GM18858 (cell line): ENCODE measurements at regions not wholly inside any gene's neighbourhood (a gene's known extent, or its start where the extent isn't known, plus 50 kb on each side); places are given as distances from the start of the nearest gene placed in this dataset.
"Not testable (repeated sequence)": the region's sequence is repeated elsewhere in the genome, so short reads cannot be mapped to it uniquely, and the experiment has no call there.

Experiments
- ATAC-seq: cut with Tn5 transposase; IDR thresholded peaks from one replicate; pipeline ENCODE4 v1.9.1; 2021; ENCODE audit not compliant: unreplicated experiment

DNA sequence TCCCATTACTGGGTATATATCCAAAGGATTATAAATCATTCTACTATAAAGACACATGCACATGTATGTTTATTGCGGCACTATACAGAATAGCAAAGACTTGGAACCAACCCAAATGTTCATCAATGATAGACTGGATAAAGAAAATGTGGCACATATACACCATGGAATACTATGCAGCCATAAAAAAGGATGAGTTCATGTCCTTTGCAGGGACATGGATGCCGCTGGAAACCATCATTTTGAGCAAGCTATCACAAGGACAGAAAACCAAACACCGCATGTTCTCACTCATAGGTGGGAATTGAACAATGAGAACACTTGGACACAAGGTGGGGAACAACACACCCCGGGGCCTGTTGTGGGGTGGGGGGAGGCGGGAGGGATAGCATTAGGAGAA lies 57.0 kb upstream of the NEUROD1 start:
- not testable (repeated sequence) for ATAC-seq

DNA sequence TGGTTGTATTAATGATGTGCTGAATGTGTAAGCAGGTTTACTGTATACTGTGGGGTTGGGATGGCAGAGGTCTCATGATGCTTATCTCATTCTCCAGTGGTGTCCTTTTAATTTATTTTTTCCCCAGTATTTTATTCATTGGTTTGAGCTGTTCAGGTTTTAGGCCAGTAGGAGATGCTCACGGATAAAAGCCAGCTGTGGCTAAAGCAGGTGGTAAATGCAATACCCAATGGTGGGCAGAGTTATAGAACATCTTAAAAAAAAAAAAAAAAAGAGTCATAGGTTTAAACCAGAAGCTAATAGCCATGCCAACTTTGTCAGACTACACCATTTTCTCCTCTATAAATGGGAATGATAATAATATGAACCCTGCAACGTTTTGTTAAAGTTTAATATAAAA lies 57.8 kb upstream of the NEUROD1 start:
- no peak for ATAC-seq

DNA sequence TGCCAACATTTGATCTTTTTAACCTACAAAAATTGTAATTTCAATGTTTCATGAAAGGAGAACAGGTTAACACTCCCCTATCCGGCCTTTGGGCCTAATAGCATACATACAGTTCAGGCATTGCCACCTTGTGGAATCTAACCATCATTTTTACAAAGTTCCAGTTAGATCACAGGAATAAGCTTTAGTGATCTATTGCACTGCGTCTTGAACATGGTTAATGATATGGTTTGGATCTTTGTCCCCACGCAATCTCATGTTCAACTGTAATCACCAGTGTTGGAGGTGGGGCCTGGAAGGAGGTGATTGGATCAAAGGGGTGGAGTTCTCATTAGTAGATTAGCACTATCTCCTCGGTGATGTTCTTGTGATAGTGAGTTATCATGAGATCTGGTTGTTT lies 58.2 kb upstream of the NEUROD1 start:
- no peak for ATAC-seq

DNA sequence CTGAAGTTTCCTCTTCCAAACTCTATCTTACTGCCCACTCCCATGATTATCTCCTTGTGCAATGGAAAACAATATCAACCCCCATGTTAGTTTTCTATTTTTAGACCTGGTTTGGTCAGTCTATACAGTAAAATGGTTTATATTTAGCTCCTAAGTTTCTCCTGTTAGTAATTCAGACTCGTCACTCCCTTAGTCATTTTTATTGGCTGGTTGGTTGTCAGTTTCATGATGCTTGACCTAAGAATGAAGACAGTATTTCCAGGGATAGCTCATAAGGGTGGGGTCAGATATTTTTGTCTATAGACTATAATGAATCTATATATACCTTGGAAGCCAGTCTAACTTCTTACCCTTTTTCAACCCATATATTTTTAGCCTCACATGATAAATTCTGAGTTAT lies 61.4 kb upstream of the NEUROD1 start:
- no peak for ATAC-seq

DNA sequence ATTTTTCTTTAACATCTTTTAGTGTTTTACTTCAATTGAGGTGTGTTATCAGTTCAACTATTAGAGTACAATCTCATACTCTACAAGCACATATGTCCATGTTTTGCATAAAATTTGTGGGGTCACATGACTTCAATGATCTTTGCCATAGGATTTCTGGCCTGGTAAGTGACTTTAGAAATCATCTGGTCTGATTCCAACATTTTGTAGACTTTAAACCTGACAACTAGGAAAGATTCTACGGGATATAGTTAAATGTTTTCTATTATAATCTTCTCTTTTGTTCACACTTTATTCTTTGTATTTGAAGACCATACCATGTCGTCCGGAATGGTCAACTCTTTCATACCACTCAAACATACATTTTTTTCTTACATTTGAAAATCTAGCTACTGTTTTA lies 62.0 kb upstream of the NEUROD1 start:
- ATAC-seq = no peak

DNA sequence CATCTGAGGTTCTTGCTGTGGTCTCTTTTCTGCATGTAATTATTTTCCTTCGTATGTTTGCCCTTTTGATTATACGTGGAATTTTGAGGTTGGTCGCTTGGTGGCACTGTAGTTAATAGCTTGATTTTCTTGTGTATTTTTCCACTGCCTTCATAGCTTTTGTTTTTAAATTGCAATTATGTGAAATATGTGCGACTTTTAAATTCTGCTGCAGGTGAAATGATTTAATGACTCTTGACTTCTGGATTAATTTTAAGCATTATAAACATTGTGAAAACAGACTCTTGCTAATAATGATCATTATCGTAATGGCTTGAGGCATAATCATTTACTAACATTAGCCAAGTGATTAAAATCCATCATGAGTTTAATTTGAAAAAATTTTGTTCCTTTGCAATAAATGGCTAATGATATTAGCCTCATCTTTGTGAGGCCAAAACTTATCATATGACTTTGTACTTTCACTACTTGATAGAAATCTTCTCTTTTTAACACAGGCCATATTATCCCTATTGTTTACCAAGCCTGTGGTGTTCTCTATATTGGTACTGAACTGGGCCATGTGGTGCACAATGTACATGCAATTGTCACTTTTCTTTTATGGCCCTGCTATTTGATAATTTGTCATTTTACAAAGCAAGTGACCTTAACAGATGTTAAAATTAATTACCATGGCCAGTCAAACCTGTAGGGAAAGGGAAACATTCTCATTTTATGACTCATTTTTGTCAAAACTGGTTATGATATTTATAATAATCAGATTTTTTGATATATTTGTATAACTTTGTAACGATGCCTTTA lies 62.8 kb upstream of the NEUROD1 start:
- peak; percentile 42 for ATAC-seq

DNA sequence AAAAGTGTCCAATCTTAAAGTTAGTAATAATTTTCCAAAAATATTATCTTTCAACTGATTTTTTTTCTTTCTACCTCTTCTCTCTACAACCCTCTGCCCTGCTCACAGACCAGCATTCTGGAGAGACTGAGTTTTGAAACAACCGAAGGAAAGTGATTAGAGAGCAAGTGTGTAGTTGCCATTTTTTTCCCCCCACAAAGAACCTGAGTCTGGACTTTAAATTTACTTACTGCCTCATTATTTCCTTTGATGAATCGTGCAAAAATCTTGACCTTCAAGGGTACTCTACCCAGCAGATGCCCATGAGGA lies 63.4 kb upstream of the NEUROD1 start:
- no peak for ATAC-seq

DNA sequence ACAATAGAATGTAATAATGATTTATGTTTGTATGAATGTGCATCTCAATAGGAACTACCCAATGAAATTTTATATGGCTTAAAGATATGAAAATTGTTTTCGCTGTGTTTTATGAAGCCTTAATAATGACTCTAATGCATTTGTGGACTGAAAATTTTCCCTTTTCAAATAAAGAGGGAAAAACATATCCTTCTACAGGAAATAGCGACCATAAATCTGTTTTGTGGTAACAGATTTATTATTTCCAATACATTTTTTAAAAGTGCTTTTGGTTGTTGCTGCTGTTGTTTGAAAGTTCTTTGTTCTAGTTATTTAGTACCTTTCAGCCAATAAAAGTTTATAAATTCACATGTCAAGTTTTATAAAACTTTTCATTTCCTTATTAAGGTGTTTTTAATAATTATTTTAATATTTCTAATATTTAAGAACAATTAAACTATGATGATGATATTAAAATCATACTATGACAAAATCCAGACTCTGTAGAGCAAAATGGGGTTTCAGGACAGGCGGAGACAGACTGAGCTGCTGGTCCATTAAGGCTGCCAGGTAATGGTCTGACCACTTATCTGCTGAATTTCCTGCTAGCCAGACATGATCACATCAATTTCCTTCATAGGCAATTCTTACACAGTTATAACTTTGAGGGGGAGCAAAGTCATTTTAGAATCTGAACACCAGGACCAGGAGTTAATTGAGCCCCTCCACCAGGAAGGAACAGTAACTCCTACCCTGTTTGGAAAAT lies 65.7 kb upstream of the NEUROD1 start:
- ATAC-seq = no peak

DNA sequence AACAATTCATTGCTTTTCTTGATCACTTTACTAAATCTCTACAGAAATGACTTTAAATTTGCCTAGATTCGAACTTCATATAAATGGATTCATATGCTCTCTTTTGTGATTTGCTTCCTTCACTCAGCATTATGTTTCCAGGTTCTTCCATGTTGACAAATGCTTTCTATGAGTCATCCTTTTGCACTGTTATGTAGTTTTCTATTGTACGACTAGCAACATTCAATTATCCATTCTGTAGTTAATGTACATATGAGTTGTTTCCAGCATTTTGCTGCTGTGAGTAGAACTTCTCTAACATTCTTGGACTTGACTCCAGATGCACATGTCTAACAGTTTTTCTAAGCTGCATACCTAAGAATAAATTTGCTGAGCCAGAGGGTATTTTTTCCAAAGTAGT lies 66.5 kb upstream of the NEUROD1 start:
- ATAC-seq = no peak

DNA sequence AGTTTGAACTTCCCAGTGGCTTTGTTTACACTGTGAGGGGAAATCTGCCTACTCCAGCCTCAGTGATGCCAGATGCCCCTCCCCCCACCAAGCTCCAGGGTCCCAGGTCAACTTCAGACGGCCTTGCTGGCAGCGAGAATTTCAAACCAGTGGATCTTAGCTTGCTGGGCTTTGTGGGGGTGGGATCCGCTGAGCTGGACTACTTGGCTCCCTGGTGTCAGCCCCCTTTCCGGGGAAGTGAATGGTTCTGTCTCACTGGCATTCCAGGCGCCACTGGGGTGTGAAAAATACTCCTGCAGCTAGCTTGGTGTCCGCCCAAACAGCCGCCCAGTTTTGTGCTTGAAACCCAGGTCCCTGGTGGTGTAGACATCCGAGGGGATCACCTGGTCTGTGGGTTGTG lies 70.0 kb upstream of the NEUROD1 start:
- no peak for ATAC-seq

DNA sequence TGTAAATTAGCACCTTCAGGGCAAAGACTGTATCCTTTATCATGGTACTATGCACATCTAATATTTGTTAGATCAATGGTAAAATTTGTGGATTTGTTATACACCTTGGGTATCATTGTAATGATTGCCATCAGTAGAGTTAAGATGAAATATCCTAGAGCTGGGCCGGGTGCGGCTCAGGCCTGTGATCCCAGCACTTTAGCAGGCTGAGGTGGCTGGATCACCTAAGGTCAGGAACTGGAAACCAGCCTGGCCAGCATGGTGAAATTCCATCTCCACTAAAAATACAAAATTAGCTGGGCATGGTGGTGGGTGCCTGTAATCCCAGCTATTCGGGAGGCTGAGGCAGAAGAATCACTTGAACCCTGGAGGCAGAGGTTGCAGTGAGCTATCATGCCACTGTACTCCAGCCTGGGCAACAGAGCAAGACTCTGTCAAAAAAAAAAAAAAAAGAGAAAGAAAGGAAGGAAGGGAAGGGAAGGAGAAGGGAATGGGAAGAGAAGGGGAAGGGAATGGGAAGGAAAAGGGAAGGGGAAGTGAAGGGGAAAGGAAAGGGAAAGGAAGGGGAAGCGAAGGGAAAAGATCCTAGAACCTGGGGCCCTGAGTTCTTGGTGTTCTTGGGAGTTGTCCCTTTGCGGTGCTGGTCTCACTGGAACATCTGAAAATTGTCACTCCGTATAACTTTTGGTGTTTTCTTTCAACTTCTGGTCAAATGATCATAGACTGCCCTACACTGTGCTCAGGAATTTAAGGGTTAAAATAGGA lies 71.1 kb upstream of the NEUROD1 start:
- ATAC-seq = no peak

DNA sequence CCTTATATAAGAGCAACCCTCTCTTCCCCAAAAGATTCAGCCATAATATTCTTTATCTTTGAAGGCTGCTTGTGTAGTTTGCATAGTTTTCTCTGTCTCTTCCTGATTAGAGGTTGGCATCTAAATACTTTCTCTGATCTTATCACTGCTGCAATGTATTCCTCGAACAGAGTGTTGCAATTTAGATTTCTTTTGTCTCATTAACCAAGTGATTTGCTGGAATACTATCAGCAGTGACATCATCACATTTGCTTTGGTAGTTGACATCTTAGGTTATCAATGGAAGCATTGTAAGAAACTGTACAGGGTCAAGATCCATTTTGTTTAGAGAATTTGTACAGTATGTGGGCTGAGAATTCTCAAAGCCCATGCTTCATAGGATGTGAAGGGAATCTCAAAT lies 72.0 kb upstream of the NEUROD1 start:
- no peak for ATAC-seq

DNA sequence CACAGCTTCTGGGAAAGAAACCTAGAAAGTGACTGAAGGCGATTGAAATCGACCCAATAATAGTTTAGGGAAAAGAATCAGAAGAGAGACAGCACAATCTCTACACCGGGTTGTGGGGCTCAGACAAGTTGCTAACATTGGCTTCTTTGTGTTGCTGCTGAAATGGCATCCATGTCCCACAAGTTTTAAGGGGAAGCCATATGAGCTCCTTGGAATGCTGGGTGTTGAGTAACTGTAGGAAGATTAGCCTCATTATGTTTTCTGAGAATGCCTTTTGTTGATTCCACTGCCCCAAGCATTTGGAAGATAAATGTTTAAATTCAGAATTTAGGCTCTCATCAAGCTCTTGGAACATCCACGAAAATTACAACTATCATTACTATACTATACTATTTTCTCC lies 73.4 kb upstream of the NEUROD1 start:
- ATAC-seq = no peak

DNA sequence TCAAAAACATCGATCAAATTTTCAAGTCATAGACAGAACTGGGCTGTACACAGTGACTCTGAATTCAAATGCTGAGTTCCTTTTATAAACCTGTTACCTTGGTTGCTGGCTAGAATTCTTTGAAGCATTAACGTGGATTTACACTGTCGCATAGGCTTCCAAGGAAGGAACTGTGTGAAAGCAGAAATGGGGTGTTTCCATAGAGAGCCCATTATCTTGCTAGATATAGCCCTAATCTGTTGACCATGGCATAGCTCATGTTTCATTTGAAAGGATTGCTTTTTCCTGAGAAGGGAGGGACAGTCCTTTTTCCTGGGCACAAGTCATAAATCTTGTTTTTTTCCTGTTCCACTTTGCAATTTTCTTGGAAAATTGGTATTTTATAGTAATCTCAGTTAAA lies 73.8 kb upstream of the NEUROD1 start:
- ATAC-seq = no peak

DNA sequence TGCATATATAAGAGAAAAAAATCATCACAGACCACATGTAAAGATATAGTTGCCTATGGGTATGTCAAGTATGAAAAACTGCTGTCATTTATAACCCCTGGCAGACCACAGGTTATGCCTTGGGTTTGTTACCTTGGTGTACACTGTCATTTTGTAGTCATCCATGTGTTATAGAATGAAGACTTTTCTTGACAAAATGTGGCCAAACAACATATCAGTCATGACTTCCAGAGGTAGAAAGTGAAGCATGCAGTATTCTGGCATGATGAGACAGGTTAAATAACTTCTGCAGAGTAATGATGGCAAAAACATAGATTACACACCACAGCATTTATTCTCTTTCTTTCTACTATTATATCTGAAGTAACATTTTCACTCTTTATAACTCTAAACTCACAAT lies 74.9 kb upstream of the NEUROD1 start:
- no peak for ATAC-seq

DNA sequence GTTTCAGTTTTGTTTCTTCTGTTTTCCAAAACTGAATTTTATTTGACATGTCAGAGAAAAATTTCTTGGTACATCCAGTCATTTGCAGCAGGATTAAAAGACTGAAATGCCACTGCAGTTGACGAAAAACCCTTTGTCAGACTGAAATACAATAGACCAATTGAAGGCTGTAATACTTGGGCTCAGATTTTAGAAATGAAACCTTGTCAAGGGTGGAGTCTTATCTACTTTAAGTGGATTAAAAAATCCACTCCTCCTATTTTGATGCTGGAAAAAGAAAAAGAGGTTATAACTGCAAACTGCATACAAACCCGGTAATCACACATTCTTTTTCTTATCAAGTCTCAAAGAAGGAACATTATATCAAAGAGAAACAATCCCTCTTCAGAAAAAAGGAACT lies 80.2 kb upstream of the NEUROD1 start:
- no peak for ATAC-seq

DNA sequence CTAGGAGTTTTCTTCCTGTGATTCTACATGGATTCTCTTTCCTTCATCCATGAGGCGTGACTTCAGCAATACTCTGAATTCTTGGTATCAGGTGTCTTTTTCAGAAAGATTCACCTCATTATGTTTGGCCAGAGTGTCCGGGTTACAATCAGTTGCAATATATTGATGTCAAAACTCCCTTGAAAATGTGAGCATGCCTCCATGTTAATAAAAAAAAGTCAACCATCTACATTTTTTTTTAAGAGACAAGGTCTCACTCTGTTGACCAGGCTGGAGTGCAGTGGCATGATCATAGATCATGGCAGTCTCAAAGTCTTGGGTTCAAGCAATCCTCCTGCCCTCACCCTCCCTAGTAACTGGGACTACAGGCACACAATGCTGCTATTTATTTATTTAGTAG lies 80.9 kb upstream of the NEUROD1 start:
- ATAC-seq = no peak

DNA sequence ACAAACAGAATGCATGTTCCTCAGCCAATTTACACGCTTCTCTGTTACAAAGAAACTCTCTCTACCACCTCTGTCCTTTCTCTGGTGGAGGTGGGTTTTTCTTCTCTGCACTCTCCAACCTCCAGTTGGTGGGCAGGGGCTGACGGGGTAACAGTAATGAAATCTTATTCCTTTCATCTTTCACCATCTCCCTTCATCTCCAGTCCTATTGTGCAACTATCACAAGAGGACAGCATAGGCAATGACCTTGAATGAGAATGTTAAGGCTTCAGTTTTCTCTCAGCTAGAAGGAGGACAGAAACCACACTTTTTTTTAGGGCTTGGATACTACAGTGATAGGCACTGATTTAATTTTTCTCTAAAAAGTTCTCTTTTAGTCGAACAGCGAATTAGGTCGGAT lies 81.7 kb upstream of the NEUROD1 start:
- no peak for ATAC-seq

DNA sequence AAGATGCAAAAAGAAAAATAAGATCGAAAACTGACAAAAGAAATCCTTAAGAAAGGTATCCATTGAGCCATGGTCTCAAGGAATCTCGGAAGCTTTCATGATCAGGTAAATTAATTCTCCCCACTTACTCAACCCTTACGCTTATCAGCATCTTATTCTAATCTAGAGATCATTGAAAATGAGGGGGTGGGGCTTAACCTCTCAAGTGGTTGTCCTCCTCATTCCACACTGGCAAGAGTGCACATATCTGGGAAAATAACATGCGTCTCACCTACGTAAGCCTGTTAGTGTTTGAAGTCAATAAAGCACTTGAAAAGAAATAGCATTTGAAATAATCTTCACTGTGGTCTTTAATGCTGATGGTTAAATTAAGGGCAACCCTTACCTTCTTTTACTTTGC lies 82.5 kb upstream of the NEUROD1 start:
- ATAC-seq = no peak

DNA sequence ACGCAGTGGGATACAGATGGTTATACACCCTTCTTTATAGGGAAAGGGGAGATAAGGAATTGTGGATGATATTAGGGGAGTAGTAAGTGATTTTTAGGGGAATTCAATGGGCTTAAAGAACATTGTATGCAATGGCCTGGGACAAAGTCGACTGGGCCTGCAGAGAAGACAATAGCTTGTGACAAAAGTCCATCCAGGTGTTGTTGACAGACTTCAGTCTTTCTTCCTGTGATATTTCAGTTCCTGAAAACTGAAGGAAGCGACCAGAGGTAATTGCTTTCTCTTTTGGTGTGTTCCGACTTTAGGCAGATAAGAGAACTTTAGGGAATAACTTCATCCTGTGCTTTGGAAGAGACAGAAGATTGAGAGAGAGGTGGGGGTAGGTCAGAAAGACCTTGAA lies 83.1 kb upstream of the NEUROD1 start:
- ATAC-seq = no peak

DNA sequence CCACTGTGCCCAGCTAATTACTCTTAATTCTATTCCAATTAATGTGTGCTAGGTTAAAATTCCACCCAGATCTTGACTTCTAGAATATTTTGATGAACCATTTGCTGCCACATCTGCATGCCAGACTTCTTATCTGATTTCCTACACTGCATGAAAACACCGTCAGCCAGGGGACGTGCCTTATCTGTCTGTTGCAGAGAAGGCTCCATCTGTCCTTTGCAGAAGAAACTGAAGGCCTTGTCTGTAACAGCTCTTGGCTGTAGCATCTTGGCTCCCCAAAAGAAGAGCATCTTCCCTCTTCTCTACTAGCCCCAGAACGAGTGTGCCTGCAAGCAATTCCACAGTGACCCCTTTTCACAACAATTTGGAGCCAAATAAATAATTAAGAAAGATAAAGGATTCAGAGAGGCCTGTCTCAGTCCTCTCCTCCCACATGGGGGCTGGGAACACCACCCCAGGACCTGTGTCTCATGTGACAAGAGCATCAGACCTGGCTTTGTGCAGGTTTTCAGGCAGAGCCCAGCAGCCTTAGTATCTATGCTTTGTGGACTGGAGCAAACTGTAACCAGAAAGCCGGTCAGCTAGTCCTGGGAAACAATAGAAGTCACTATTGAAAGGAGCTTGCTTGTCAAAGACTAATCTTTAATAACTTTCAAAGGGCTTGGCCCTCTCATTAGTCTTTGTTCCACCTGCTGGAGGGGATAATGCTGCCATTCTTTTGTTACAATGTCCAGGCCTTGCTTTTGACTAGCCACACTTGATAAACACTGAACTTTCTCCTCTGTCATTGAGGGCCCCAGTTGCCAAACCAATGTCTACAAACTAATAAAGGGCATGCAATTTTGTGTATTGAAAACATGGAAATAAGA lies 84.0 kb upstream of the NEUROD1 start:
- no peak for ATAC-seq
